ENCODE measurements at regions not wholly inside any gene's neighbourhood (a gene's known extent, or its start where the extent isn't known, plus 50 kb on each side); places are given as distances from the start of the nearest gene placed in this dataset.

GRCh38 chr13:50334115-50334778, 319.0 kb downstream of the KCNRG start:
- H4K20me1 ChIP-seq (ENCODE audit: insufficient read depth, low read length): no peaks in the 10 kb centered on the region
- H4K91ac ChIP-seq (ENCODE audit: insufficient read depth, low read depth, low read length): peak overlapping the region; percentile 75
- no peak overlapping the region for H3K4me3 ChIP-seq (ENCODE audit: insufficient read depth, low read depth, low read length)
- peak overlapping the region; percentile 33 for H4K5ac ChIP-seq (ENCODE audit: low read depth, low read length)
- ATAC-seq (ENCODE audit: low read depth) (no peak), DNase-seq (no peak)
- no peaks in the 10 kb centered on the region for H3K36me3 ChIP-seq (ENCODE audit: control insufficient read depth, insufficient read depth, low read length)
- intact Hi-C loops (cut with micrococcal nuclease): loop anchor here (2.0 kb wide), 1 partner anchor 485 kb away; no protein-coding TSS in a partner anchor
- TF ChIP-seq BHLHE40 (IDR thresholded peaks at IDR 0.05; ENCODE audit: low read depth, low read length) (no peak), SMC3 (IDR thresholded peaks at IDR 0.05; ENCODE audit: low read depth, low read length) (no peak), FOS (IDR thresholded peaks at IDR 0.05; ENCODE audit: low read depth, low read length) (no peak), POLR2A (IDR thresholded peaks at IDR 0.05; ENCODE audit: low read depth, low read length) (no peak), CHD1 (IDR thresholded peaks at IDR 0.05; ENCODE audit: low read depth, low read length) (no peak), NFE2L2 (IDR thresholded peaks at IDR 0.05; ENCODE audit: low read depth, low read length) (no peak), MAZ (IDR thresholded peaks at IDR 0.05; ENCODE audit: borderline replicate concordance, low read depth, low read length) (no peak), CEBPB (IDR thresholded peaks at IDR 0.05; ENCODE audit: low read depth, low read length) (no peak), RCOR1 (IDR thresholded peaks at IDR 0.05; ENCODE audit: insufficient replicate concordance, low read length) (no peak), MXI1 (IDR thresholded peaks at IDR 0.05; ENCODE audit: borderline replicate concordance, low read depth, low read length) (no peak), RFX5 (IDR thresholded peaks at IDR 0.05; ENCODE audit: low read depth, low read length) (no peak), CTCF (conservative IDR thresholded peaks at IDR 0.05; ENCODE audit: low read depth, low read length) (no peak), MAFK (IDR thresholded peaks at IDR 0.05; ENCODE audit: low read depth, low read length) (no peak)
- TF ChIP-seq, protein P1, sequence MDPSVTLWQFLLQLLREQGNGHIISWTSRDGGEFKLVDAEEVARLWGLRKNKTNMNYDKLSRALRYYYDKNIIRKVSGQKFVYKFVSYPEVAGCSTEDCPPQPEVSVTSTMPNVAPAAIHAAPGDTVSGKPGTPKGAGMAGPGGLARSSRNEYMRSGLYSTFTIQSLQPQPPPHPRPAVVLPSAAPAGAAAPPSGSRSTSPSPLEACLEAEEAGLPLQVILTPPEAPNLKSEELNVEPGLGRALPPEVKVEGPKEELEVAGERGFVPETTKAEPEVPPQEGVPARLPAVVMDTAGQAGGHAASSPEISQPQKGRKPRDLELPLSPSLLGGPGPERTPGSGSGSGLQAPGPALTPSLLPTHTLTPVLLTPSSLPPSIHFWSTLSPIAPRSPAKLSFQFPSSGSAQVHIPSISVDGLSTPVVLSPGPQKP (IDR thresholded peaks at IDR 0.05; ENCODE audit: borderline replicate concordance, low read depth, low read length): no peak
- TF ChIP-seq, protein P2, sequence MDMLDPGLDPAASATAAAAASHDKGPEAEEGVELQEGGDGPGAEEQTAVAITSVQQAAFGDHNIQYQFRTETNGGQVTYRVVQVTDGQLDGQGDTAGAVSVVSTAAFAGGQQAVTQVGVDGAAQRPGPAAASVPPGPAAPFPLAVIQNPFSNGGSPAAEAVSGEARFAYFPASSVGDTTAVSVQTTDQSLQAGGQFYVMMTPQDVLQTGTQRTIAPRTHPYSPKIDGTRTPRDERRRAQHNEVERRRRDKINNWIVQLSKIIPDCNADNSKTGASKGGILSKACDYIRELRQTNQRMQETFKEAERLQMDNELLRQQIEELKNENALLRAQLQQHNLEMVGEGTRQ (IDR thresholded peaks at IDR 0.05; ENCODE audit: low read depth, low read length): no peak
- no peaks in the 10 kb centered on the region for H3K9me3 ChIP-seq (ENCODE audit: control insufficient read depth, insufficient read depth, low read length)
- in situ Hi-C loops (cut with MboI; ENCODE audit: low sequenced_read_pairs): no loop called here
- H2AFZ ChIP-seq (replicated peaks; ENCODE audit: low read length, poor library complexity): peak overlapping the region; percentile 48
- no peaks in the 10 kb centered on the region for H3K79me1 ChIP-seq (ENCODE audit: low read depth in 1 of 2, low read length in 2 of 2)
- peak overlapping the region; percentile 62; the same call in 1 of the 2 replicates for H3K14ac ChIP-seq (replicated peaks; ENCODE audit: low read depth, low read length)
- peak overlapping the region; percentile 3; the same call in 1 of the 2 replicates for H3K4me2 ChIP-seq (ENCODE audit: low read depth, low read length)
- peak overlapping the region; percentile 12; the same call in 1 of the 3 replicates for H2BK15ac ChIP-seq (ENCODE audit: low read depth, low read length)
- H3K23ac ChIP-seq (ENCODE audit: low read depth, low read length): peak overlapping the region; percentile 23; the same call in 1 of the 2 replicates
- peak overlapping the region; percentile 69; the same call in 1 of the 2 replicates for H2BK20ac ChIP-seq (ENCODE audit: low read depth, low read length)
- H3K27me3 ChIP-seq (ENCODE audit: control insufficient read depth, insufficient read depth, low read length): no peaks in the 10 kb centered on the region
- ChIA-PET POLR2A (ENCODE audit: unreplicated experiment) (no interaction called here), CTCF (interaction anchor here (1.1 kb wide), 1 partner anchor 197 kb away, joined by 3 read pairs; no protein-coding TSS in a partner anchor)
- peak overlapping the region; percentile 62 for H3K4ac ChIP-seq (ENCODE audit: low read depth, low read length)
- H2BK120ac ChIP-seq (ENCODE audit: low read depth, low read length): peak overlapping the region; percentile 74
- no TSS peak for BruUV-seq (replicated peaks)
- H2AK9ac ChIP-seq (replicated peaks; ENCODE audit: low read depth, low read length, poor library complexity): no peak overlapping the region
- peak overlapping the region; percentile 48 for H3K18ac ChIP-seq (ENCODE audit: low read depth, low read length)
- 50% methylated on average over 2 of the region's 9 CpGs; no CpG with 5 or more reads in 1 of the 2 experiments for WGBS, 2 experiments (ENCODE audit: extremely low coverage in 2 of 2, insufficient read length in 1 of 2)
- peak overlapping the region in 1 of 2 experiments; percentile 41; a peak in 1 of 4 replicates for H4K8ac ChIP-seq (ENCODE audit: low read depth in 2 of 2, low read length in 2 of 2)
- dilution Hi-C loops (cut with HindIII; ENCODE audit: low sequenced_read_pairs, unreplicated experiment): no loop called here
- peak overlapping the region; percentile 51 for H2BK5ac ChIP-seq (ENCODE audit: low read depth, low read length, poor library complexity, severe bottlenecking)
- H3K9me1 ChIP-seq (ENCODE audit: insufficient read depth, low read length): no peaks in the 10 kb centered on the region
- no peak overlapping the region for H3K56ac ChIP-seq (ENCODE audit: extremely low read depth, insufficient read depth, low read length)
- H3K4me1 ChIP-seq (ENCODE audit: control insufficient read depth, insufficient read depth, low read length): peaks cover 8% of the 10 kb centered on the region
- H2AK5ac ChIP-seq (ENCODE audit: low read depth, low read length): peak overlapping the region; percentile 81; the same call in 1 of the 2 replicates
- no peak overlapping the region for H3K9ac ChIP-seq (ENCODE audit: low read depth, low read length)
- peak overlapping the region; percentile 68; the same call in 1 of the 2 replicates for H3K27ac ChIP-seq (ENCODE audit: insufficient read depth, low read length)
